ENCODE measurements at regions not wholly inside any gene's neighbourhood (a gene's known extent, or its start where the extent isn't known, plus 50 kb on each side); places are given as distances from the start of the nearest gene placed in this dataset.

DNA sequence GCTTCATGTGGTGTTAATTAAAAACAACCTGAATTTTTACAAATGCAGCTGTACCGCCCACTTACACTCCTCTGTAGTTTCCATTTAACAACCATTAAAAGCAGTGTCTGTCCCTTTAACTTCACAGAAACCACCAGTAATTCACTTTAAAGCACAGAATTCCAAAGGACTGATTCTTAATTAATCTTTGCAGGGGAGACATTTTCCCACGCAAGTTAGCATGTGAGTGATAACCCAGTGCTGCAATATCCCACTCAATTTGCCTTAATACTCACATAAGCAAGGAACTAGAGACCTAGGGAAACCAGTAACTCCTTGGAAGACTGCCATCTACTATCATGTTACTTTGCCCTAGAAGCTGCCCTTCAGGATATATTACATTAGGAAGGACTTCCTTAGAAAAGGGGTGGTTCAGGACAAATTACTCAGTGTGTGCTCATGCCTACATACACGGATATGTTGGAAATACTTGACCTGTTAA is 102.3 kb downstream of the OSR1 start:
- Mint-ChIP-seq H3K27me3 (no peaks in the 10 kb centered on the region), H3K4me3 (no peak overlapping the region), H3K4me1 (no peaks in the 10 kb centered on the region), H3K36me3 (ENCODE audit: low read depth) (no peaks in the 10 kb centered on the region), H3K9me3 (no peaks in the 10 kb centered on the region), H3K27ac (no peak overlapping the region)
- POLR2A ChIA-PET, result no interaction called here
- DNase-seq, result no peak
- CTCF ChIA-PET, result no interaction called here

DNA sequence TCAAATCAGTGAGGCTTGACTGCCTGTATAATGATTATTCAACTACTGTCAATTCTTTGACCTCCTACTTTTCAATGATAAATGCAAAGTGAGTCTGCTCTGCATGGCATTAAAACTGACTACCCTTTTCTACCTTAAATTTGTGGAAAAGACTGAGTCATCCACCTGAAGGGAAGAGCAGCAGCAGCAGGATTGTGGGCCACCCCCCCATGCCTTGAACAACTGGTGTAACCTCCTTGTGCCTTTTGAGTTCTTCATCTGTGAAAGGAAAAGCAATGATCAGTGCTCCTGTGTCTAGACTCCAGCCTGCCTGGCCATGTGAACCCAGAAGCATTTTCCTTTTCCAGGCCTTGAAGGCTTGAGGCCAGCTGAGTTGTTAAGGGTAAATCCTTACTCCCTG is 102.9 kb downstream of the OSR1 start:
- no peak for DNase-seq
- no peaks in the 10 kb centered on the region for H3K36me3 Mint-ChIP-seq (ENCODE audit: low read depth)
- no peak overlapping the region for H3K27ac Mint-ChIP-seq
- H3K4me3 Mint-ChIP-seq, result no peak overlapping the region
- POLR2A ChIA-PET, result no interaction called here
- CTCF ChIA-PET, result no interaction called here
- no peaks in the 10 kb centered on the region for H3K9me3 Mint-ChIP-seq
- no peaks in the 10 kb centered on the region for H3K27me3 Mint-ChIP-seq
- H3K4me1 Mint-ChIP-seq, result no peaks in the 10 kb centered on the region

DNA sequence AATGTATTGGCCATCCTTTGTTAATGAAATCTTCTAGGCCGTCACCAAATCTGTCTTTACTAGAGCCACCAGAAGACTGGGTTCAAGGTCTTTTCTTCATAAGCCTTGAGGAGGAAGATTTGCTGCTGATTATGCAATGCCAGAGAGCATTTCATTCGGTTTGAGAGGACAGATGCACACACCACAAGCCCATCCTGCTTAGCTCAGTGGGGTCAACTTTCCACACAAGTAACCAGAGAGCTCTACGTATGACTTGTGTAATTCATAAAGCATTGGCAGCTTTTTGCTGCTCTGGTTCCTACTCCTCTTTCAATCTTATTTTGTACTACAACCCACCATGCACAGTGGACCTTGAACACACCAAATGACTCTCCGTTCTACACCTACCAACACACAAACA is 106.9 kb downstream of the OSR1 start:
- Mint-ChIP-seq H3K4me1 (no peaks in the 10 kb centered on the region), H3K27ac (no peak overlapping the region), H3K4me3 (no peak overlapping the region), H3K27me3 (no peaks in the 10 kb centered on the region), H3K9me3 (no peaks in the 10 kb centered on the region), H3K36me3 (ENCODE audit: low read depth) (no peaks in the 10 kb centered on the region)
- no peak for DNase-seq
- CTCF ChIA-PET, result no interaction called here
- POLR2A ChIA-PET, result no interaction called here

DNA sequence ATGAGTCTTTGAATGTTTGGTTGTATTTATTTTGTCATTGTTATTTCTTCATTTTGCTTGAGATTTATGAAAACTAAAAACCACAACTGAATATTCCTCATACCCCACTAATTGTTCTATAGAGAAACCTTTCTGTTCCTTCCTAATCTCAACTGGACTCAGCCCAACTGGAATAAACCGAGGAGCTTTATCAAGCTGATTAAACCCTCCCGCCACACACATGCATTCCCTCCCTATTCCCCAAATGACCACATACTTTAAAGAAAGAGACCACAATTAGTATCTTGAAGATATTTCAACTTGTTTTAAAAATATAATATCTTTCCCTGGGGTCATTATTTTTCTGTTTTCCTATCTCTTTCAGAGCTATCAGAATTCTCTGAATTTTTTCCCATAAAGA is 107.5 kb downstream of the OSR1 start:
- ChIA-PET POLR2A (no interaction called here), CTCF (no interaction called here)
- no peak for DNase-seq
- Mint-ChIP-seq H3K9me3 (no peaks in the 10 kb centered on the region), H3K27ac (no peak overlapping the region), H3K27me3 (no peaks in the 10 kb centered on the region), H3K4me3 (no peak overlapping the region), H3K36me3 (ENCODE audit: low read depth) (no peaks in the 10 kb centered on the region), H3K4me1 (no peaks in the 10 kb centered on the region)

DNA sequence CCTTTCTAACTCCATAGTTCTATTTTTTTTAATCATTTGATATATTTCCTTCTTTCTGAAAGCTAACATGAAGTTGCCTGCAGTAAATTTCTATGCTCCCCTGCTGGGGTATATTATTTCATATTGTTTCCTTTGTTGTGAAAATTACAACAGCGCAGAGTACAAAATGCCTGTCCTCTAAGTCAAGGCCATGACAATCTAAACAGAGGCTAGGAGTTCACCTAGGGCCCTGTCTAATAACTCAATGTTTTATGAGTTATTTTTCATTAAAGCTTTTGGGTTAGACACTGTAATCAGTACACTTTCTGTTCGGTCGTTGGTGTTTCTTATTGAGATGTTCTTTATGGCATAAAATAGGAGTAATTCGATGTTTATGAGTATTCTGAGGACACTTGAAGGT is 111.2 kb downstream of the OSR1 start:
- H3K27ac Mint-ChIP-seq, result no peak overlapping the region
- ChIA-PET CTCF (no interaction called here), POLR2A (no interaction called here)
- no peaks in the 10 kb centered on the region for H3K9me3 Mint-ChIP-seq
- H3K4me3 Mint-ChIP-seq, result no peak overlapping the region
- H3K27me3 Mint-ChIP-seq, result no peaks in the 10 kb centered on the region
- no peaks in the 10 kb centered on the region for H3K36me3 Mint-ChIP-seq (ENCODE audit: low read depth)
- no peak for DNase-seq
- H3K4me1 Mint-ChIP-seq, result no peaks in the 10 kb centered on the region

DNA sequence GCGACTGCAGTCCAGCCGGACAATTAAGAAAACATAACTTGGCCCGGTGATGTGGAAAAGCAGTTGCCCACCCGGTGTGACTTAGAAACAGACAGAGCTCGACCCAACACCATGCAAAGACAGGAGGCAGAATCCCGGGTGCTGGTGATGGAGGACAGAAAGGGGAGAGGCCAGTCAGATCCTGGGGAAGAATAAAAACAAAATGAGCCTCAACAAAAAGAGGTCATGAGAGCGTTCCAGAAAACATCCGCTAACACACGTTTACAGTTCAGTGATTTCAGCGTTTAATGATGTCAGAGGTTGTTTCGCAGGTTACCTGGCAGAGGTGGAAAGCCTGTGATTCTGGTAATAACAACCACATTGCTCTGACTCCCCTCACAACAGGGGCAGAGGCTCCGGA is 111.9 kb downstream of the OSR1 start:
- no peaks in the 10 kb centered on the region for H3K9me3 Mint-ChIP-seq
- CTCF ChIA-PET, result no interaction called here

DNA sequence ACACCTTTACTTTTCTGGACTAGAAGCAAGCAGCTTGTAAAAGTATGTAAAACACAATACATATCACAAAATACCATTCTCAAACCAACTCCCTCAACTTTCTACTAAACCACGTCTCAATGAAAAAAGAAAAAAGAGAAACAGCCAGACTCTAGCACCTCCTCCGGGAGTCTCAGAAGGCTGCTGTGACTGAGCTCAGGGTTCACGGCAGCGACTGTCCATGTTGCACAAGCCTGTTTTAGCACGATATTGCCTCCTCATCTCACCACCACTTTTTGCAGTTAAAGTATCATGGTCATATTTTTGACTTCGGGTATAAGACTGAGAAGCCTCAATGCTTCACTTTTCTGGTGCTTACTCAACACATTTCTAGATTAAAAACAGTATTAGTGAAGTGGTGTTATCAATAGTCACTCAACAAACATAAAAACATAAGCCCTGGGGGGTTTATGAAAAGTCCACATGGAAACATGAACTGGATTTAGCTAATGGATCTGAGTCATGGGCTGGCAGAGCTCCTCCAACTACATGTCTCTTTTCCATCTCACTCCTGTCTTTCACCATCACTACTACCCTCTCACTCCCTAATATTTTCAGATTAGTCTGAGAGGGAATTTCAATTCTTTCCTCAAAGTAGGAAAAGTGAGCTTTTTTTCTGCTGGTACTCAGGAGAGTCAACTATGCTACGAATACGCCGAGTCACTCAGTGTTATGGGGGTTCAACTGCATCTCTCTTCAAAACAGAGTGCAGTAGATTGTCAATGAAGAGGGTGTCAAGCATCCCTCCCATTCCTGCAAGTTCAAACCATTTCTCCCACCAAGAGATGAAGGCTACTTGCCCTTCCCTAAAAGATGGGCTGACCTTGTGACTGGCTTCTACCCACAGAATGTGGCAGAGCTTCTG is 113.7 kb downstream of the OSR1 start:
- ChIA-PET CTCF (no interaction called here), POLR2A (no interaction called here)
- no peak overlapping the region for H3K4me3 Mint-ChIP-seq
- no peaks in the 10 kb centered on the region for H3K36me3 Mint-ChIP-seq (ENCODE audit: low read depth)
- H3K27me3 Mint-ChIP-seq, result no peaks in the 10 kb centered on the region
- DNase-seq, result no peak
- no peak overlapping the region for H3K27ac Mint-ChIP-seq
- H3K9me3 Mint-ChIP-seq, result no peaks in the 10 kb centered on the region
- H3K4me1 Mint-ChIP-seq, result no peaks in the 10 kb centered on the region

More for the DNA sequence above, 111.9 kb downstream of the OSR1 start:
- no peaks in the 10 kb centered on the region for H3K36me3 Mint-ChIP-seq (ENCODE audit: low read depth)
- H3K27ac Mint-ChIP-seq, result no peak overlapping the region
- H3K27me3 Mint-ChIP-seq, result no peaks in the 10 kb centered on the region
- H3K4me1 Mint-ChIP-seq, result no peaks in the 10 kb centered on the region
- no peak overlapping the region for H3K4me3 Mint-ChIP-seq
- DNase-seq, result no peak
- POLR2A ChIA-PET, result no interaction called here

DNA sequence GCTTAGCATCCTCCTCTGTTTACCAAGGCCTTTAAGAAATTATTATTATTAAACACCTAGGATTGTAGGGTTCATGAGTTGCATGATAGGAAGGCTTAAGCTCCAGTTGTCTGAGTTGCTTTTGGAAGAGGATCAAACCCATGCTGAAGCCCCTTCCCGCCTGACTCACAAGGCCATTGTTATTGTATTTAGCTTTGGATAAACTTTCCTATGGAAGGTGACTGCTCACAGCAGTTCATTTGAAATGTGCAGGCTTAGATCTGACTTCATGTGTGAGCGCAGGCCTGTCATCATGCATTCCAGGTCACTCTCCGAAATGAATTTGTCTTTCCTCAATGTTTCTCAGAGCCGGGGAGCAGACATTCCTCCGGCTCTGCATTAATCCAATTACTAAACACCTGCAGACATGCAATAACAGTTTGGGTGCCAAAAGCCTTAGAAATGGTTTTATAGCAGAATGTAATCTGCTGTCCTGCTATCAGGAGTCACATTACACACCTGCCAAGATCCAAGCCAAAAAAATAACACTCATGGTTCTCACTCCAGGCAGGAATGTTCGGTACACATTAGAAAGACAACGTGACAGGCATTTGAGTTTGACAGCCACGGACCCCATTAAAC is 119.9 kb downstream of the OSR1 start:
- DNase-seq, result no peak
- POLR2A ChIA-PET, result no interaction called here
- CTCF ChIA-PET, result no interaction called here
- Mint-ChIP-seq H3K4me3 (no peak overlapping the region), H3K4me1 (no peaks in the 10 kb centered on the region), H3K27me3 (no peaks in the 10 kb centered on the region), H3K36me3 (ENCODE audit: low read depth) (no peaks in the 10 kb centered on the region), H3K27ac (no peak overlapping the region), H3K9me3 (no peaks in the 10 kb centered on the region)

DNA sequence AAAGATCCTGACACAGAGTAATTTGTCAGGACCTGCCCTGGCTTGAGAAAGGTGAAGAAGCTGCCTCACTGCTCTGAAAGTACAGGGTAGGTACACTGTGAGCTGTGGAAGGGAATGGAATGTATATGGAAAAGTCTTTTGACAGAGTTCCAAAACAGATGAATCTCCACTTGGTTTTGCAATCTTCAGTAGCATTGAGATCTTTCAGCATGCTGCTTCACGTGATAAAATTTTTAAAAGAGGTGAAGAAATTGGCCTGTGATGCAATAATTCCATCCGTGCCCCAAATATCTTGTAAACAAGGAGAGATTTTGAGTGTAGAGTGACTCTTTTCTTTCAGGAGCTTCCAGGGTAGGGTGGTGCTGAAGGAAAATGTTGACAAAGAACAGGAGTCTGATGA is 123.1 kb downstream of the OSR1 start:
- ChIA-PET CTCF (no interaction called here), POLR2A (no interaction called here)
- no peak overlapping the region for H3K27ac Mint-ChIP-seq
- H3K4me3 Mint-ChIP-seq, result no peak overlapping the region
- H3K36me3 Mint-ChIP-seq (ENCODE audit: low read depth), result no peaks in the 10 kb centered on the region
- no peaks in the 10 kb centered on the region for H3K9me3 Mint-ChIP-seq
- no peaks in the 10 kb centered on the region for H3K27me3 Mint-ChIP-seq
- H3K4me1 Mint-ChIP-seq, result no peaks in the 10 kb centered on the region
- no peak for DNase-seq

DNA sequence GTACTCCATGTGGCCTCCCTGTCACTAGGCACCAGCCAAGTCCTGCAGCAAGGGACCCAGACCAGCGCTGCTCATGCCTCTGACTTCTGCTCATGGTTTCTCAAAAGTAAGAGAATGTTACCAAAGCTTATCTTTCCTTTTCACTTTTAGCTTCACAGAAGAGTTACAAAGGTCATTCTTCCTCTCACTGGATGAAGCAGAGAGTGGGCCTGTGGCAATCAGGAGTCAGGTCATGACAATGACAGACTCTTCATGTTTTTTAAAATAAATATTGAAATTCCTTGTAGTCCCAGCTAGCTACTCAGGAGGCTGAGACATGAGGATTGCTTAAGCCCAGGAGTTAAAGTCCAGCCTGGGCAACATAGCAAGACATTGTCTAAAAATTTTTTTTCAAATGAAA is 126.1 kb downstream of the OSR1 start:
- H3K36me3 Mint-ChIP-seq (ENCODE audit: low read depth), result no peaks in the 10 kb centered on the region
- no peaks in the 10 kb centered on the region for H3K9me3 Mint-ChIP-seq
- no peak for DNase-seq
- ChIA-PET POLR2A (no interaction called here), CTCF (no interaction called here)
- H3K4me1 Mint-ChIP-seq, result no peaks in the 10 kb centered on the region
- no peak overlapping the region for H3K4me3 Mint-ChIP-seq
- no peak overlapping the region for H3K27ac Mint-ChIP-seq
- H3K27me3 Mint-ChIP-seq, result no peaks in the 10 kb centered on the region

DNA sequence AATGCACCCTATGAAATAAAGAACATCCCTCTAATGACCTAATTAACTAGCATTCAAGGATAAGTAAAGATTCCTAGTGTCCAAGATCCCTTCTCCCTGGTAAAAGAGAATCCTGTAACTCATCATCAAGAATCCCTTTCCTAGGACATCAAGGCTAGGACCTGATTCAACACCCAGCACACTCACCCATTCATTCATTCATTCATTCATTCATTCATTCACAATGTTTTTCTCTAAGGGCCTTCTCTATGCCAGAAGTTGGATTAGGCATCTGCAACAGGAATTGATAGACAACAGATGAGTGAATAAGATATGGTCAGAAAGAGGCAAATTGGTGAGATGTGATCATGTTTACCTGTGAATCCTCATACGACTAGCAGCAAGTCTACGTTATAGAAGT is 126.8 kb downstream of the OSR1 start:
- no peak for DNase-seq
- no peak overlapping the region for H3K4me3 Mint-ChIP-seq
- ChIA-PET POLR2A (no interaction called here), CTCF (no interaction called here)
- H3K27me3 Mint-ChIP-seq, result no peaks in the 10 kb centered on the region
- H3K36me3 Mint-ChIP-seq (ENCODE audit: low read depth), result no peaks in the 10 kb centered on the region
- no peaks in the 10 kb centered on the region for H3K4me1 Mint-ChIP-seq
- H3K27ac Mint-ChIP-seq, result no peak overlapping the region
- no peaks in the 10 kb centered on the region for H3K9me3 Mint-ChIP-seq

DNA sequence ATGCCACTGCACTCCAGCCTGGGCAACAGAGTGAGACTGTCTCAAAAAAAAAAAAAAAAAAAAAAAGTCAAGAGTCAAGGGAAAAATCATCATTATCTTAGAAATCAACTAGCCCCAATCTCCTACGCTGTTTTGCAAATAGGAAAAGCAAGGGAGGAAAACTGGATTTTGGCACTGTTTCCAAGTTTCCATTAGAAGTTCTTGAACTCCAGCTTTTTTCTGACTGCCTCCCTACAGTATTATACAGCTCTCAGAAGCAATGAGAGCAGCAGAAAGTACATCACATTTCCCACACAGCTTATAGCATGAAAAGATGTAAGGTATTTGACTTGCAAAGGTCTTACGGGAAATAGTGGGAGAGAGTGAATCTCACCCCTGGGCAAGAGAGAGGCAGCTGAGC is 127.8 kb downstream of the OSR1 start:
- Mint-ChIP-seq H3K9me3 (no peaks in the 10 kb centered on the region), H3K4me3 (no peak overlapping the region), H3K36me3 (ENCODE audit: low read depth) (no peaks in the 10 kb centered on the region), H3K4me1 (no peaks in the 10 kb centered on the region), H3K27me3 (no peaks in the 10 kb centered on the region), H3K27ac (no peak overlapping the region)
- no peak for DNase-seq
- ChIA-PET CTCF (no interaction called here), POLR2A (no interaction called here)

DNA sequence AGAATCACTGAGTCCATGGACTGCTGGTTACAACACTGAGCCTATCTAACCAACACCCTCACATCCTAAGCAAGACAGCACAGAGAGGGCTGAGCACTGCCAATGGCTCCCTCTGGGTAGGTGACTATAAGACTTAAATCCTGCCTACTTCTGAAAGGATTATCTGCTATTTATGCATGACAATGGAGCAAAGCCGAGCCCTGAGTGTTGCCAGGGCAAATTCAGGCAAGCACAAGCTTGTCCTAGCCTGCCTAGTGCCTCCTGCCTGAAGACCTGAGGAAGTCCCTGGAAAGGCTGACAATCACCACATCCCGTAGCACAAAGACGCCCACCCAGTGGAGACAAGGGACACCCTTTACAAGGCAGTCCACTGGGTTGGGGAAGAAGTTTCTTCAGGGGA is 129.7 kb downstream of the OSR1 start:
- H3K4me1 Mint-ChIP-seq, result no peaks in the 10 kb centered on the region
- H3K27me3 Mint-ChIP-seq, result no peaks in the 10 kb centered on the region
- no peaks in the 10 kb centered on the region for H3K36me3 Mint-ChIP-seq (ENCODE audit: low read depth)
- no peaks in the 10 kb centered on the region for H3K9me3 Mint-ChIP-seq
- DNase-seq, result no peak
- POLR2A ChIA-PET, result no interaction called here
- H3K27ac Mint-ChIP-seq, result no peak overlapping the region
- CTCF ChIA-PET, result no interaction called here
- H3K4me3 Mint-ChIP-seq, result no peak overlapping the region

DNA sequence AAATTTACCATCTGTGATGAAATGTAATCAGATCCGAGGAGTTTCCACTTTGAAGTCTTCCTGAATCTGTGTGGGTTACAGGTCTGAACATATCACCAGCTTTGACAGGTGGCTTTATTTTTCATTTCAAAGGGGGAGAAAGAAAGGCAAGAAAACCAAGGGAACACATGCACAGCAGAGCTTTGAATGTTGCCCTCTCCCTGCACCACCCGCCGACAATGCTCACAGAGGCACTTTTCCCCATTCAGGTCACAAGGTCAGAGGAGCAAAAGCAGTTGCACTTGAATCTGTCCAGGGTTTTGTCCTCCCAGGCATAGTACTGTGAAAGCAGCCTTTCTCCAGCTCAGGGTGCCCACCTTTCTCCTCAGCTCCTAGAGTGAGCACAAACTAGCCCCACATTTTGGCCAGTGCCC is 130.2 kb downstream of the OSR1 start:
- Mint-ChIP-seq H3K36me3 (ENCODE audit: low read depth) (no peaks in the 10 kb centered on the region), H3K27ac (no peak overlapping the region), H3K4me3 (no peak overlapping the region), H3K9me3 (no peaks in the 10 kb centered on the region), H3K27me3 (no peaks in the 10 kb centered on the region), H3K4me1 (no peaks in the 10 kb centered on the region)
- POLR2A ChIA-PET, result no interaction called here
- CTCF ChIA-PET, result no interaction called here
- no peak for DNase-seq

Data from activated CD4-positive, alpha-beta memory T cell treated with anti-CD3 and anti-CD28 coated beads, Interleukin-2, amount 10 ng/mL, durations not matched to agents 7 days and 5 days (primary cell).